Astrocyte (in vitro differentiated cells and primary cell): ENCODE measurements at regions not wholly inside any gene's neighbourhood (a gene's known extent, or its start where the extent isn't known, plus 50 kb on each side); places are given as distances from the start of the nearest gene placed in this dataset.

Experiments
- DNase-seq: peaks from one replicate; pipeline ENCODE4 v3.0.0-alpha.2; 2010; ENCODE audit warnings: low read depth
- FAIRE-seq: peaks from 2 replicates; lab custom pipeline; 2011; peaks lifted over from hg19 to GRCh38; lab: Jason Lieb, UNC
- H2AFZ ChIP-seq: 2 replicates; pipeline ENCODE4 v1.6.0; 2012; ENCODE audit warnings: low read depth, low read length, inconsistent platforms
- H3K27ac ChIP-seq: 2 replicates; pipeline ENCODE4 v1.5.1; 2011; ENCODE audit warnings: low read depth, low read length, inconsistent platforms
- H3K27me3 ChIP-seq: 2 replicates; pipeline ENCODE4 v1.6.0; 2011; ENCODE audit warnings: low read length, inconsistent platforms; ENCODE audit not compliant: insufficient read depth
- H3K36me3 ChIP-seq: 2 replicates; pipeline ENCODE4 v1.5.1; 2011; ENCODE audit warnings: low read length, inconsistent platforms; ENCODE audit not compliant: insufficient read depth
- H3K4me1 ChIP-seq: 2 replicates; pipeline ENCODE4 v1.5.1; 2011; ENCODE audit warnings: low read length, inconsistent platforms; ENCODE audit not compliant: insufficient read depth
- H3K4me2 ChIP-seq: 2 replicates; pipeline ENCODE4 v1.6.0; 2012; ENCODE audit warnings: low read length, inconsistent platforms
- H3K4me3 ChIP-seq: 2 replicates; pipeline ENCODE4 v1.5.1; 2011; ENCODE audit warnings: low read depth, mild to moderate bottlenecking, low read length, inconsistent platforms; ENCODE audit not compliant: insufficient read depth
- H3K79me2 ChIP-seq: 2 replicates; pipeline ENCODE4 v1.6.0; 2012; ENCODE audit warnings: mild to moderate bottlenecking, low read length, inconsistent platforms; ENCODE audit not compliant: insufficient read depth
- H3K9ac ChIP-seq: 2 replicates; pipeline ENCODE4 v1.6.0; 2012; ENCODE audit warnings: mild to moderate bottlenecking, low read length, inconsistent platforms
- H3K9me3 ChIP-seq: 2 replicates; pipeline ENCODE4 v1.5.1; 2012; ENCODE audit warnings: low read depth, mild to moderate bottlenecking, low read length, inconsistent platforms; ENCODE audit not compliant: insufficient read depth
- H4K20me1 ChIP-seq: 2 replicates; pipeline ENCODE4 v1.6.0; 2012; ENCODE audit warnings: low read length, inconsistent platforms; ENCODE audit not compliant: insufficient read depth
- H3K27ac Mint-ChIP-seq: one replicate; pipeline ENCODE4 v1.8.0; 2021; ENCODE audit warnings: mild to moderate bottlenecking, mixed read lengths; ENCODE audit not compliant: unreplicated experiment
- H3K27me3 Mint-ChIP-seq: one replicate; pipeline ENCODE4 v1.8.0; 2021; ENCODE audit warnings: low read depth, mixed read lengths; ENCODE audit not compliant: unreplicated experiment
- H3K36me3 Mint-ChIP-seq: one replicate; pipeline ENCODE4 v1.8.0; 2021; ENCODE audit warnings: low read depth, mixed read lengths; ENCODE audit not compliant: unreplicated experiment
- H3K4me1 Mint-ChIP-seq: one replicate; pipeline ENCODE4 v1.8.0; 2021; ENCODE audit warnings: low read depth, mixed read lengths; ENCODE audit not compliant: unreplicated experiment
- H3K4me3 Mint-ChIP-seq: one replicate; pipeline ENCODE4 v1.8.0; 2021; ENCODE audit warnings: mild to moderate bottlenecking, moderate library complexity, mixed read lengths; ENCODE audit not compliant: unreplicated experiment
- H3K9me3 Mint-ChIP-seq: one replicate; pipeline ENCODE4 v1.8.0; 2021; ENCODE audit warnings: mild to moderate bottlenecking, mixed read lengths; ENCODE audit not compliant: unreplicated experiment
- CTCF ChIP-seq: IDR thresholded peaks from 2 replicates; pipeline ENCODE4 v1.5.1; 2011; ENCODE audit warnings: low read depth, mild to moderate bottlenecking, inconsistent platforms, low read length, moderate library complexity; ENCODE audit not compliant: insufficient read depth
- EZH2 ChIP-seq: IDR thresholded peaks from 2 replicates; pipeline ENCODE4 v1.6.1; 2012; ENCODE audit warnings: mild to moderate bottlenecking, low read length, inconsistent platforms; ENCODE audit not compliant: insufficient read depth

- H2AFZ ChIP-seq = no peak overlapping the region
- no peaks in the 10 kb centered on the region for H3K36me3 ChIP-seq
- Mint-ChIP-seq H3K27ac (no peak overlapping the region), H3K9me3 (no peaks in the 10 kb centered on the region), H3K4me1 (peaks cover 7% of the 10 kb centered on the region), H3K27me3 (no peaks in the 10 kb centered on the region), H3K4me3 (no peak overlapping the region), H3K36me3 (no peaks in the 10 kb centered on the region)
- no peak overlapping the region for H3K4me2 ChIP-seq
- no peaks in the 10 kb centered on the region for H3K4me1 ChIP-seq
- H4K20me1 ChIP-seq = no peaks in the 10 kb centered on the region
- FAIRE-seq (no peak), DNase-seq (no peak)
- no peak overlapping the region for H3K27ac ChIP-seq
- no peaks in the 10 kb centered on the region for H3K9me3 ChIP-seq
- H3K4me3 ChIP-seq = no peak overlapping the region
- H3K27me3 ChIP-seq = no peaks in the 10 kb centered on the region
- no peaks in the 10 kb centered on the region for H3K79me2 ChIP-seq
- TF ChIP-seq EZH2 (no peak), CTCF (no peak)
- no peak overlapping the region for H3K9ac ChIP-seq
These were observed 73.4 kb downstream of the DUSP6 start for GRCh38 chr12:89278862-89279261.

- Mint-ChIP-seq H3K9me3 (no peaks in the 10 kb centered on the region), H3K4me1 (peaks cover 7% of the 10 kb centered on the region), H3K4me3 (no peak overlapping the region), H3K27me3 (no peaks in the 10 kb centered on the region), H3K27ac (no peak overlapping the region), H3K36me3 (no peaks in the 10 kb centered on the region)
- H2AFZ ChIP-seq = no peak overlapping the region
- no peaks in the 10 kb centered on the region for H3K79me2 ChIP-seq
- H3K36me3 ChIP-seq = no peaks in the 10 kb centered on the region
- no peak overlapping the region for H3K9ac ChIP-seq
- no peak overlapping the region for H3K4me3 ChIP-seq
- no peaks in the 10 kb centered on the region for H4K20me1 ChIP-seq
- FAIRE-seq (no peak), DNase-seq (no peak)
- H3K9me3 ChIP-seq = no peaks in the 10 kb centered on the region
- TF ChIP-seq EZH2 (no peak), CTCF (no peak)
- H3K27ac ChIP-seq = no peak overlapping the region
- H3K27me3 ChIP-seq = no peaks in the 10 kb centered on the region
- no peaks in the 10 kb centered on the region for H3K4me1 ChIP-seq
- no peak overlapping the region for H3K4me2 ChIP-seq
These were observed 74.1 kb downstream of the DUSP6 start for GRCh38 chr12:89278169-89278568.

- DNase-seq = no peak
- Histone ChIP-seq H3K9me3 (no peaks in the 10 kb centered on the region), H2AFZ (no peak overlapping the region), H3K4me2 (no peak overlapping the region), H3K79me2 (no peaks in the 10 kb centered on the region), H4K20me1 (no peaks in the 10 kb centered on the region), H3K27ac (no peak overlapping the region), H3K27me3 (no peaks in the 10 kb centered on the region), H3K4me1 (no peaks in the 10 kb centered on the region), H3K36me3 (no peaks in the 10 kb centered on the region), H3K4me3 (no peak overlapping the region), H3K9ac (no peak overlapping the region)
- no peak overlapping the region for H3K4me3 Mint-ChIP-seq
- no peaks in the 10 kb centered on the region for H3K36me3 Mint-ChIP-seq
- no peak for TF ChIP-seq CTCF
- no peak for TF ChIP-seq EZH2
- H3K9me3 Mint-ChIP-seq = no peaks in the 10 kb centered on the region
- no peaks in the 10 kb centered on the region for H3K27me3 Mint-ChIP-seq
- H3K27ac Mint-ChIP-seq = no peak overlapping the region
- FAIRE-seq = no peak
- peaks cover 7% of the 10 kb centered on the region for H3K4me1 Mint-ChIP-seq
These were observed 75.4 kb downstream of the DUSP6 start for GRCh38 chr12:89276860-89277259.
